PC-9 (cell line): ENCODE measurements at regions not wholly inside any gene's neighbourhood (a gene's known extent, or its start where the extent isn't known, plus 50 kb on each side); places are given as distances from the start of the nearest gene placed in this dataset.

Source experiments
- BruUV-seq: library from RNA; stranded (reverse); fragments of 400-500 nt; replicated peaks from 2 replicates; lab custom pipeline; 2021; lab: Mats Ljungman, UMichigan
- CTCF ChIA-PET: fragments of 300-600 bp; sonication (Branson Sonifier 250); formaldehyde crosslinking; loops from one replicate; lab custom pipeline; 2022; ENCODE audit warnings: antibody characterized with exemption; lab: Charles Lee
- POLR2A ChIA-PET: fragments of 300-600 bp; sonication (Branson Sonifier 250); formaldehyde crosslinking; loops from one replicate; lab custom pipeline; 2022; ENCODE audit warnings: antibody characterized with exemption; ENCODE audit not compliant: unreplicated experiment; lab: Charles Lee
- DNase-seq, 2 experiments: peaks; one replicate each; pipeline versions ENCODE4 v3.0.0 to v3.0.0-alpha.2; 2015 to 2022; ENCODE audit warnings: mixed read lengths in 1 of 2
- H2AFZ ChIP-seq: fragments of 200-600 bp; sonication (generic); 2 replicates; pipeline ENCODE4 v1.8.1; 2017; ENCODE audit warnings: antibody characterized with exemption
- H3F3A ChIP-seq: fragments of 200-600 bp; sonication (generic); 2 replicates; pipeline ENCODE4 v1.8.1; 2017; ENCODE audit warnings: antibody characterized with exemption, mild to moderate bottlenecking, low read depth; ENCODE audit not compliant: insufficient read depth
- H3K27ac ChIP-seq: fragments of 200-600 bp; sonication (generic); 2 replicates; pipeline ENCODE4 v1.6.1; 2016; ENCODE audit warnings: mixed run types
- H3K27me3 ChIP-seq: fragments of 200-600 bp; sonication (generic); 2 replicates; pipeline ENCODE4 v1.6.1; 2016; ENCODE audit warnings: low read depth, mixed run types; ENCODE audit not compliant: insufficient read depth
- H3K36me3 ChIP-seq: fragments of 200-600 bp; sonication (generic); 2 replicates; pipeline ENCODE4 v1.6.1; 2016; ENCODE audit warnings: low read depth, mixed run types
- H3K4me1 ChIP-seq: fragments of 200-600 bp; sonication (generic); replicated peaks from 2 replicates; pipeline ENCODE4 v1.6.1; 2016; ENCODE audit warnings: mixed run types; ENCODE audit not compliant: insufficient read depth
- H3K4me2 ChIP-seq: fragments of 200-600 bp; sonication (generic); 2 replicates; pipeline ENCODE4 v1.6.1; 2017; ENCODE audit warnings: mixed run types
- H3K4me3 ChIP-seq: fragments of 200-600 bp; sonication (generic); 2 replicates; pipeline ENCODE4 v1.6.1; 2016; ENCODE audit warnings: mixed run types
- H3K79me2 ChIP-seq: fragments of 200-600 bp; sonication (generic); 2 replicates; pipeline ENCODE4 v1.6.1; 2017; ENCODE audit warnings: low read depth, mixed run types
- H3K9me2 ChIP-seq: fragments of 200-600 bp; sonication (generic); 2 replicates; pipeline ENCODE4 v1.8.1; 2017; ENCODE audit warnings: mild to moderate bottlenecking; ENCODE audit not compliant: insufficient read depth
- H3K9me3 ChIP-seq: fragments of 200-600 bp; sonication (generic); 2 replicates; pipeline ENCODE4 v1.8.1; 2016; ENCODE audit warnings: low read depth; ENCODE audit not compliant: insufficient read depth
- H4K20me1 ChIP-seq: fragments of 200-600 bp; sonication (generic); 2 replicates; pipeline ENCODE4 v1.8.1; 2017; ENCODE audit not compliant: insufficient read depth
- EZH2 ChIP-seq: fragments of 200-600 bp; sonication (generic); IDR thresholded peaks from 2 replicates; pipeline ENCODE4 v1.8.0; 2017; ENCODE audit warnings: antibody characterized with exemption, low read depth
- intact Hi-C: fragments of 100-400 bp; cut with micrococcal nuclease; formaldehyde crosslinking; loops from one replicate; pipeline ENCODE4 v1.10.0; 2022; ENCODE audit not compliant: unreplicated experiment
- TF ChIP-seq, protein P1 (sequence below): fragments of 200-600 bp; sonication (generic); conservative IDR thresholded peaks from 2 replicates; pipeline ENCODE4 v1.6.1; 2017; ENCODE audit warnings: mixed run types, antibody characterized with exemption, mild to moderate bottlenecking, moderate library complexity

DNA sequence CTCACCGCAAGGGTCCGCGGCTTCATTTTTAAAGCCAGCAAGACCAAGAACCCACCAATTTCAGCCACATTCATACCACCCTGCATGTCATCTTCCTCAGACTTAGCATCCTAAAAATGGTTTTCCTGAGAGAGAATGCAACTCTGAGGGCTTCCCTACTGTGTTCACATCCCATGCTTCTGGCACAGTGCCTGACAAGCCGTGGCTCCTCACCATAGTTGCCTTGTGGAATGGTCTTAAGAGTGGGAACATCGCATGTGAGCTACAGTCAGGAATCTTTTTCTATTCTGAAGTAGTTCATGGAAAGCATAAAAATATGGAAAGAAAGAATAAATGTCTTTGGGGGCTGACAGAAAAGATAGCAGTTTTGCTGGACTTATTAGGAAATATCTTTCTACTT lies 120.3 kb downstream of the RAP2B start:
- Histone ChIP-seq H3K9me3 (no peaks in the 10 kb centered on the region), H4K20me1 (no peaks in the 10 kb centered on the region), H3K9me2 (no peaks in the 10 kb centered on the region), H3K27ac (no peak overlapping the region), H3K79me2 (no peaks in the 10 kb centered on the region), H3K4me3 (no peak overlapping the region), H3K36me3 (no peaks in the 10 kb centered on the region), H3K4me1 (peaks cover 22% of the 10 kb centered on the region), H3F3A (no peaks in the 10 kb centered on the region), H3K4me2 (no peak overlapping the region), H3K27me3 (no peaks in the 10 kb centered on the region), H2AFZ (no peak overlapping the region)
- intact Hi-C loops, result loop anchor here (5.0 kb wide), 1 partner anchor 60 kb away; no protein-coding TSS in a partner anchor
- ChIA-PET POLR2A (no interaction called here), CTCF (no interaction called here)
- no peak for TF ChIP-seq EZH2
- TF ChIP-seq, protein P1, sequence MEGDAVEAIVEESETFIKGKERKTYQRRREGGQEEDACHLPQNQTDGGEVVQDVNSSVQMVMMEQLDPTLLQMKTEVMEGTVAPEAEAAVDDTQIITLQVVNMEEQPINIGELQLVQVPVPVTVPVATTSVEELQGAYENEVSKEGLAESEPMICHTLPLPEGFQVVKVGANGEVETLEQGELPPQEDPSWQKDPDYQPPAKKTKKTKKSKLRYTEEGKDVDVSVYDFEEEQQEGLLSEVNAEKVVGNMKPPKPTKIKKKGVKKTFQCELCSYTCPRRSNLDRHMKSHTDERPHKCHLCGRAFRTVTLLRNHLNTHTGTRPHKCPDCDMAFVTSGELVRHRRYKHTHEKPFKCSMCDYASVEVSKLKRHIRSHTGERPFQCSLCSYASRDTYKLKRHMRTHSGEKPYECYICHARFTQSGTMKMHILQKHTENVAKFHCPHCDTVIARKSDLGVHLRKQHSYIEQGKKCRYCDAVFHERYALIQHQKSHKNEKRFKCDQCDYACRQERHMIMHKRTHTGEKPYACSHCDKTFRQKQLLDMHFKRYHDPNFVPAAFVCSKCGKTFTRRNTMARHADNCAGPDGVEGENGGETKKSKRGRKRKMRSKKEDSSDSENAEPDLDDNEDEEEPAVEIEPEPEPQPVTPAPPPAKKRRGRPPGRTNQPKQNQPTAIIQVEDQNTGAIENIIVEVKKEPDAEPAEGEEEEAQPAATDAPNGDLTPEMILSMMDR, result no peak
- DNase-seq, result no peak
- no TSS peak for BruUV-seq

DNA sequence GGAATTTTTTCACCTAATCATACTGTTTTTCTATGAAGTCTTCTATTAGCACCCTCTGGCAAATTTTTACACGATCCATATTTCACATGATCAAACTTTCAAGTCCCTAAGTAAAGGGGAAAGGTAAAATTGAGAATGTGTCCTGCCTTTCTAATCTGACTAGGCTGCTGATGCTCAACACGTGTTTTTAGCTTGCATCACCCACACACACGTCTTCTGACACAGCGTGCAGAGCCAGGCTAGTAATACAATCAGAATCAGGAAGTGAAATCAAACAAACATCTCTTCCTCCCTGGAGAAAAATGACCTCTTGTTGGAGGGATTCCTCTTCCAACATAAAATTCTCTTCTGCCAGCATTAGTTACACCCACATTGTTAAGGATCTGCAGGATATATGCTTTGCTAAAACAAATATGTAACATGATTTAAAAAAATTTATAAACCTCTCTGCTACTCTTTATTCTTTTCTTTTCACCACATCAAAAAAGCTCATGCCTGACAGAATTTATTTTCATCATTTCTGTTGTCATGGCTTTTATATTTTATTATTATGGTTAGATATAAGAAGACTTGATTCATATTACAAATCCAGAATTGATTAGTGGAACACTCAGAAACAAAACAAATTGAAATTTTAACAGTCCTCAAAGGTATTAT lies 122.4 kb downstream of the RAP2B start:
- BruUV-seq, result no TSS peak

DNA sequence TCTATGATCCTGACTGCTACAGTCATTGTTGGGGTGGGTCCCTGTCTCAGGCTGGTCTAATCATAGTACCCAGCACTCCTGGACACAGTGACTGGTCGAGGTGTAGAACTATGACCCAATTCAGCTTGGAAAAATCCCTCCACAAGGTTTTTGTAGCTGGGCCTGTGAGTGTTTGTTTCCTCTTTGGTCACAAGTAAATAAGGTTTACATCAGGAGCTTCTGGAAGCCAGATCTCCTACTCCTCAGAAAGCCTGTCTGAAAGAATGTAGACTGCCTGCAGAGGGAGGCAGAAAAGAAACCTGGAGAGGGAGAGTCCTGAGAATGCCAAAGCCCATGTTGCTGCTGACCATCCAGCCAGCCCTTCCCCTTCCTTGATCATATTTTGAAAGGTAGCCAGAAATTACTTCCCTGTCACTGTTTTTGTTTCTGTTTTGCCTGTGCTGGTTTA lies 123.2 kb downstream of the RAP2B start:
- Histone ChIP-seq H3K4me3 (no peak overlapping the region), H3K27ac (0 out of 2 replicates have a peak overlapping the region, but pooled peaks have one; percentile 13), H3K36me3 (no peaks in the 10 kb centered on the region), H3F3A (no peaks in the 10 kb centered on the region), H4K20me1 (no peaks in the 10 kb centered on the region), H3K9me2 (no peaks in the 10 kb centered on the region), H3K79me2 (no peaks in the 10 kb centered on the region), H3K9me3 (no peaks in the 10 kb centered on the region), H2AFZ (peak overlapping the region; percentile 56; the same call in 1 of the 2 replicates), H3K27me3 (no peaks in the 10 kb centered on the region), H3K4me1 (peaks cover 22% of the 10 kb centered on the region), H3K4me2 (no peak overlapping the region; the same call in 1 of the 2 replicates)
- intact Hi-C loops, result loop anchor here (2.0 kb wide), 2 partner anchors 28 to 124 kb away; no protein-coding TSS in a partner anchor
- TF ChIP-seq, protein P1, result no peak
- TF ChIP-seq EZH2, result no peak
- DNase-seq, result peak; percentile 35 to 47
- POLR2A ChIA-PET, result no interaction called here
- CTCF ChIA-PET, result no interaction called here
- no TSS peak for BruUV-seq

More for the DNA sequence above, 122.4 kb downstream of the RAP2B start:
- no peaks in the 10 kb centered on the region for H3K79me2 ChIP-seq
- peak overlapping the region; percentile 49; the same call in 1 of the 2 replicates for H2AFZ ChIP-seq
- no peaks in the 10 kb centered on the region for H3K36me3 ChIP-seq
- no peaks in the 10 kb centered on the region for H3K9me3 ChIP-seq
- no peak overlapping the region for H3K4me3 ChIP-seq
- H3K4me1 ChIP-seq, result peaks cover 22% of the 10 kb centered on the region
- ChIA-PET CTCF (no interaction called here), POLR2A (interaction anchor here (0.7 kb wide), 1 partner anchor 264 kb away, joined by 3 read pairs; no protein-coding TSS in a partner anchor)
- peak overlapping the region; percentile 38 for H3K27ac ChIP-seq
- peak; percentile 62 to 66 for DNase-seq
- intact Hi-C loops, result loop anchor here (1.0 to 5.0 kb wide), 4 partner anchors 28 to 124 kb away; no protein-coding TSS in a partner anchor
- H3K4me2 ChIP-seq, result peak overlapping the region; percentile 10; the same call in 1 of the 2 replicates
- no peak for TF ChIP-seq EZH2
- H3K9me2 ChIP-seq, result no peaks in the 10 kb centered on the region
- H3K27me3 ChIP-seq, result no peaks in the 10 kb centered on the region
- H4K20me1 ChIP-seq, result no peaks in the 10 kb centered on the region
- no peaks in the 10 kb centered on the region for H3F3A ChIP-seq
